Body of pancreas (tissue), 4 donors: ENCODE measurements at regions not wholly inside any gene's neighbourhood (a gene's known extent, or its start where the extent isn't known, plus 50 kb on each side); places are given as distances from the start of the nearest gene placed in this dataset.

Experiments used
- CTCF ChIP-seq, 7 experiments: fragments of 450-650 bp in 4 of 7; fragments of 200-600 bp in 3 of 7; sonication (generic) in 3 of 7; IDR thresholded peaks; one replicate each; pipeline ENCODE4 v1.5.1; 2016 to 2019; ENCODE audit warnings: antibody characterized with exemption in 7 of 7
- POLR2A ChIP-seq, 3 donors: fragments of 450-650 bp; IDR thresholded peaks; one replicate each; pipeline ENCODE4 v1.6.1; 2016; ENCODE audit warnings: antibody characterized with exemption in 3 of 3, mild to moderate bottlenecking in 2 of 3

DNA sequence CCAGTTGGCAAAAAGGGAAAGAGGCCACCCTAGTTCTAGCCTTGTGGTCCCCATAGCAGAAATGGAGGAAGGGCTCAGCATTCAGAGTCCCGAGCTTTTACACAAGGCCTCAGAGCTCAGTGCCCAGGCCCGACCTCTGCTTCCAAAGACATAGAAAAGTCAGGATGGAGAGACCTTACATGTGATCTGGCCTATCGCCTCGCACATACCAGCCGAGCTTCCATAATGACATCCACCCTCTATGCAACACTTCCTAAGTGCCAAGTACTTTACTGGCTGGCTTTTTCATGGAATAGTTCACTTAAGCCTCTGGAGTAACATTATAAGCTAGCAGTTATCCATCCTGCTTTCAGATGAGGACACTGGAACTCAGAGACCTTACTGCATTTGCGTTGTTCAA is 275.9 kb downstream of the FAM43A start:
- no peak for TF ChIP-seq CTCF (IDR thresholded peaks at IDR 0.05)
- TF ChIP-seq POLR2A (IDR thresholded peaks at IDR 0.05) = no peak
